Mesenchymal stem cell (in vitro differentiated cells and primary cell): ENCODE measurements at regions not wholly inside any gene's neighbourhood (a gene's known extent, or its start where the extent isn't known, plus 50 kb on each side); places are given as distances from the start of the nearest gene placed in this dataset.

Experiments used
- DNase-seq: peaks from one replicate; pipeline ENCODE4 v3.0.0-alpha.2; 2013
- H2AFZ ChIP-seq: one replicate; pipeline ENCODE4 v1.6.1; 2013; ENCODE audit warnings: low read depth, mild to moderate bottlenecking, control low read depth, inconsistent platforms, low read length, moderate library complexity
- H2AK5ac ChIP-seq: 2 replicates; pipeline ENCODE4 v1.6.1; 2013; ENCODE audit warnings: low read length, moderate library complexity, mild to moderate bottlenecking, inconsistent platforms; ENCODE audit not compliant: severe bottlenecking
- H2BK120ac ChIP-seq: one replicate; pipeline ENCODE4 v1.6.1; 2013; ENCODE audit warnings: low read depth, mild to moderate bottlenecking, inconsistent platforms, low read length, moderate library complexity
- H2BK12ac ChIP-seq, 2 experiments: one replicate each; pipeline ENCODE4 v1.6.1; 2013; ENCODE audit warnings: inconsistent platforms in 2 of 2, low read length in 2 of 2, mild to moderate bottlenecking in 2 of 2, moderate library complexity in 2 of 2, control low read depth in 1 of 2
- H2BK15ac ChIP-seq: one replicate; pipeline ENCODE4 v1.6.1; 2013; ENCODE audit warnings: mild to moderate bottlenecking, low read depth, inconsistent platforms; ENCODE audit not compliant: poor library complexity, severe bottlenecking
- H2BK5ac ChIP-seq: 2 replicates; pipeline ENCODE4 v1.6.1; 2013; ENCODE audit warnings: low read depth, mild to moderate bottlenecking, low read length, control low read depth, inconsistent platforms; ENCODE audit not compliant: poor library complexity, severe bottlenecking
- H3K14ac ChIP-seq, 2 experiments: one replicate each; pipeline ENCODE4 v1.6.1; 2013; ENCODE audit warnings: inconsistent platforms in 2 of 2, low read length in 2 of 2, control low read depth in 1 of 2, mild to moderate bottlenecking in 1 of 2, moderate library complexity in 1 of 2
- H3K18ac ChIP-seq, 2 experiments: one replicate each; pipeline ENCODE4 v1.6.1; 2013; ENCODE audit warnings: inconsistent platforms in 2 of 2, low read length in 2 of 2, control low read depth in 1 of 2, low read depth in 1 of 2, mild to moderate bottlenecking in 1 of 2
- H3K23ac ChIP-seq, 2 experiments: one replicate each; pipeline ENCODE4 v1.6.1; 2013; ENCODE audit warnings: inconsistent platforms in 2 of 2, low read length in 2 of 2, mild to moderate bottlenecking in 2 of 2, moderate library complexity in 2 of 2, control low read depth in 1 of 2
- H3K27ac ChIP-seq: 2 replicates; pipeline ENCODE4 v1.5.1; 2013; ENCODE audit warnings: mild to moderate bottlenecking, moderate library complexity, low read length, control low read depth, inconsistent platforms; ENCODE audit not compliant: poor library complexity, severe bottlenecking
- H3K27me3 ChIP-seq, 2 experiments: 2 replicates each; pipeline versions ENCODE4 v1.6.1 to v1.7.0; 2013; ENCODE audit warnings: low read length in 2 of 2, mild to moderate bottlenecking in 2 of 2, moderate library complexity in 2 of 2, control low read depth in 1 of 2, inconsistent platforms in 1 of 2; ENCODE audit not compliant: control insufficient read depth in 1 of 2, insufficient read depth in 1 of 2
- H3K36me3 ChIP-seq, 2 experiments: 2 replicates each; pipeline versions ENCODE4 v1.6.1 to v1.7.0; 2013; ENCODE audit warnings: low read length in 2 of 2, control low read depth in 1 of 2, inconsistent platforms in 1 of 2, low read depth in 1 of 2, mild to moderate bottlenecking in 1 of 2; ENCODE audit not compliant: insufficient read depth in 2 of 2, control insufficient read depth in 1 of 2
- H3K4ac ChIP-seq, 2 experiments: one replicate each; pipeline ENCODE4 v1.6.1; 2013; ENCODE audit warnings: inconsistent platforms in 2 of 2, low read length in 2 of 2, mild to moderate bottlenecking in 2 of 2, moderate library complexity in 2 of 2, control low read depth in 1 of 2, low read depth in 1 of 2
- H3K4me1 ChIP-seq: 2 replicates; pipeline ENCODE4 v1.6.1; 2013; ENCODE audit warnings: low read depth, low read length, control low read depth; ENCODE audit not compliant: control insufficient read depth, insufficient read depth
- H3K4me2 ChIP-seq: 2 replicates; pipeline ENCODE4 v1.6.1; 2013; ENCODE audit warnings: low read length, mild to moderate bottlenecking, inconsistent platforms; ENCODE audit not compliant: poor library complexity, severe bottlenecking
- H3K4me3 ChIP-seq, 2 experiments: 2 replicates each; pipeline versions ENCODE4 v1.5.1 to v1.7.0; 2013; ENCODE audit warnings: low read length in 2 of 2, mild to moderate bottlenecking in 2 of 2, control low read depth in 1 of 2, low read depth in 1 of 2; ENCODE audit not compliant: insufficient read depth in 1 of 2
- H3K79me1 ChIP-seq: replicated peaks from 2 replicates; pipeline ENCODE4 v1.6.1; 2013; ENCODE audit warnings: mild to moderate bottlenecking, control low read depth, low read length, inconsistent platforms; ENCODE audit not compliant: poor library complexity, severe bottlenecking
- H3K9ac ChIP-seq: 2 replicates; pipeline ENCODE4 v1.7.0; 2013; ENCODE audit warnings: mild to moderate bottlenecking, low read length, moderate library complexity
- H3K9me3 ChIP-seq: 2 replicates; pipeline ENCODE4 v1.7.0; 2013; ENCODE audit warnings: mild to moderate bottlenecking, low read length; ENCODE audit not compliant: control insufficient read depth
- H4K8ac ChIP-seq: one replicate; pipeline ENCODE4 v1.6.1; 2013; ENCODE audit warnings: inconsistent platforms, mild to moderate bottlenecking, low read length, moderate library complexity
- H4K91ac ChIP-seq: one replicate; pipeline ENCODE4 v1.6.1; 2013; ENCODE audit warnings: mild to moderate bottlenecking, low read length, inconsistent platforms
- whole genome bisulfite sequencing: methylation state at CpG from one replicate; pipeline ENCODE4 v1.1.7; 2013; ENCODE audit warnings: mixed read lengths; 5-methylcytosine and 5-hydroxymethylcytosine counted together

GRCh38 chr13:65875031-65875430 lies 1355.1 kb downstream of the PCDH9 start:
- Histone ChIP-seq H3K18ac (no peak overlapping the region), H3K79me1 (no peaks in the 10 kb centered on the region), H2AK5ac (no peak overlapping the region), H2BK15ac (no peak overlapping the region), H4K8ac (no peak overlapping the region), H3K27me3 (no peaks in the 10 kb centered on the region), H3K9ac (no peak overlapping the region), H3K14ac (no peak overlapping the region), H3K4ac (no peak overlapping the region), H3K4me2 (no peak overlapping the region), H2AFZ (no peak overlapping the region), H3K23ac (no peak overlapping the region), H3K9me3 (no peaks in the 10 kb centered on the region), H3K36me3 (no peaks in the 10 kb centered on the region), H3K4me3 (no peak overlapping the region), H3K4me1 (no peaks in the 10 kb centered on the region), H3K27ac (no peak overlapping the region), H4K91ac (no peak overlapping the region), H2BK5ac (no peak overlapping the region), H2BK120ac (no peak overlapping the region), H2BK12ac (no peak overlapping the region)
- DNase-seq: no peak

GRCh38 chr13:65872448-65872847 lies 1357.7 kb downstream of the PCDH9 start:
- Histone ChIP-seq H4K91ac (no peak overlapping the region), H2AK5ac (no peak overlapping the region), H2AFZ (no peak overlapping the region), H3K27me3 (no peaks in the 10 kb centered on the region), H2BK120ac (no peak overlapping the region), H3K18ac (no peak overlapping the region), H3K79me1 (no peaks in the 10 kb centered on the region), H3K4me3 (no peak overlapping the region), H3K36me3 (no peaks in the 10 kb centered on the region), H2BK5ac (no peak overlapping the region), H2BK15ac (no peak overlapping the region), H4K8ac (no peak overlapping the region), H3K14ac (no peak overlapping the region), H3K27ac (no peak overlapping the region), H3K4ac (no peak overlapping the region), H2BK12ac (no peak overlapping the region), H3K4me2 (no peak overlapping the region), H3K4me1 (no peaks in the 10 kb centered on the region), H3K9ac (no peak overlapping the region), H3K9me3 (no peaks in the 10 kb centered on the region), H3K23ac (no peak overlapping the region)
- DNase-seq: no peak

GRCh38 chr13:65868884-65869283 lies 1361.3 kb downstream of the PCDH9 start:
- Histone ChIP-seq H2BK12ac (no peak overlapping the region), H3K9me3 (no peaks in the 10 kb centered on the region), H3K79me1 (no peaks in the 10 kb centered on the region), H3K4me3 (no peak overlapping the region), H3K4ac (no peak overlapping the region), H3K14ac (no peak overlapping the region), H3K4me2 (no peak overlapping the region), H3K27me3 (no peaks in the 10 kb centered on the region), H3K23ac (no peak overlapping the region), H2BK120ac (no peak overlapping the region), H3K9ac (no peak overlapping the region), H2BK15ac (no peak overlapping the region), H4K91ac (no peak overlapping the region), H3K36me3 (no peaks in the 10 kb centered on the region), H4K8ac (no peak overlapping the region), H2AFZ (no peak overlapping the region), H3K18ac (no peak overlapping the region), H3K4me1 (no peaks in the 10 kb centered on the region), H2AK5ac (no peak overlapping the region), H2BK5ac (no peak overlapping the region), H3K27ac (no peak overlapping the region)
- 98% methylated on average over 3 of the region's 6 CpGs for WGBS
- no peak for DNase-seq

GRCh38 chr13:65868099-65868498 lies 1362.0 kb downstream of the PCDH9 start:
- Histone ChIP-seq H3K27me3 (no peaks in the 10 kb centered on the region), H3K79me1 (no peaks in the 10 kb centered on the region), H3K4me1 (no peaks in the 10 kb centered on the region), H4K8ac (no peak overlapping the region), H3K36me3 (no peaks in the 10 kb centered on the region), H3K18ac (no peak overlapping the region), H2BK12ac (no peak overlapping the region), H3K4me3 (no peak overlapping the region), H4K91ac (no peak overlapping the region), H3K14ac (no peak overlapping the region), H3K9me3 (no peaks in the 10 kb centered on the region), H2AK5ac (no peak overlapping the region), H3K4ac (no peak overlapping the region), H3K23ac (no peak overlapping the region), H2BK120ac (no peak overlapping the region), H2AFZ (no peak overlapping the region), H3K9ac (no peak overlapping the region), H3K4me2 (no peak overlapping the region), H2BK15ac (no peak overlapping the region), H3K27ac (no peak overlapping the region), H2BK5ac (no peak overlapping the region)
- DNase-seq: no peak
- WGBS: 84% methylated on average over 3 of the region's 4 CpGs
